ENCODE measurements at regions not wholly inside any gene's neighbourhood (a gene's known extent, or its start where the extent isn't known, plus 50 kb on each side); places are given as distances from the start of the nearest gene placed in this dataset.
"Not testable (repeated sequence)": the region's sequence is repeated elsewhere in the genome, so short reads cannot be mapped to it uniquely, and the experiment has no call there.

- H3K79me1 ChIP-seq (ENCODE audit: low read length), result no peaks in the 10 kb centered on the region
- no peak overlapping the region for H2BK120ac ChIP-seq (ENCODE audit: low read depth, low read length)
- WGBS (ENCODE audit: extremely low coverage, insufficient coverage, low lambda C conversion rate), result no CpG with 5 or more reads among the region's 2 CpGs
These were observed 208.5 kb upstream of the RPL34 start for GRCh38 chr4:108411836-108412235.

GRCh38 chr4:108409691-108410090 lies 210.7 kb upstream of the RPL34 start:
- H3K9ac ChIP-seq (ENCODE audit: low read length); DNase-seq; H2AK5ac ChIP-seq (ENCODE audit: low read length); H2BK5ac ChIP-seq (ENCODE audit: low read length); H4K5ac ChIP-seq (ENCODE audit: low read length); H3K4me2 ChIP-seq (ENCODE audit: low read length); H3K4me1 ChIP-seq (ENCODE audit: control insufficient read depth, low read depth, low read length); H4K8ac ChIP-seq (ENCODE audit: low read depth, low read length); H2BK15ac ChIP-seq (replicated peaks; ENCODE audit: low read depth); H3K79me2 ChIP-seq (ENCODE audit: control insufficient read depth, insufficient read depth, low read length); H3K27me3 ChIP-seq (ENCODE audit: insufficient read depth, low read length, poor library complexity); H3K79me1 ChIP-seq (ENCODE audit: low read length); H3K36me3 ChIP-seq (ENCODE audit: control insufficient read depth, insufficient read depth, low read length); H3K4ac ChIP-seq (ENCODE audit: low read depth, low read length); H3K4me3 ChIP-seq (ENCODE audit: low read length); H3K23ac ChIP-seq (ENCODE audit: low read length); H3K27ac ChIP-seq (ENCODE audit: low read depth, low read length); H3K56ac ChIP-seq (ENCODE audit: low read length); H2BK120ac ChIP-seq (ENCODE audit: low read depth, low read length); H3K18ac ChIP-seq (ENCODE audit: low read length): not testable (repeated sequence)
- WGBS (ENCODE audit: extremely low coverage, insufficient coverage, low lambda C conversion rate), result no CpG with 5 or more reads among the region's 36 CpGs

More at GRCh38 chr4:108411836-108412235, 208.5 kb upstream of the RPL34 start:
- Histone ChIP-seq H2AK5ac (ENCODE audit: low read length) (no peak overlapping the region), H3K4me1 (ENCODE audit: control insufficient read depth, low read depth, low read length) (no peaks in the 10 kb centered on the region), H3K4me2 (ENCODE audit: low read length) (no peak overlapping the region), H3K79me2 (ENCODE audit: control insufficient read depth, insufficient read depth, low read length) (no peaks in the 10 kb centered on the region), H2BK15ac (replicated peaks; ENCODE audit: low read depth) (no peak overlapping the region), H4K5ac (ENCODE audit: low read length) (no peak overlapping the region), H3K9ac (ENCODE audit: low read length) (no peak overlapping the region), H3K56ac (ENCODE audit: low read length) (no peak overlapping the region), H3K4me3 (ENCODE audit: low read length) (no peak overlapping the region), H3K36me3 (ENCODE audit: control insufficient read depth, insufficient read depth, low read length) (no peaks in the 10 kb centered on the region), H3K4ac (ENCODE audit: low read depth, low read length) (no peak overlapping the region), H3K18ac (ENCODE audit: low read length) (no peak overlapping the region), H2BK5ac (ENCODE audit: low read length) (no peak overlapping the region), H3K23ac (ENCODE audit: low read length) (no peak overlapping the region), H3K27ac (ENCODE audit: low read depth, low read length) (no peak overlapping the region), H3K27me3 (ENCODE audit: insufficient read depth, low read length, poor library complexity) (no peaks in the 10 kb centered on the region), H4K8ac (ENCODE audit: low read depth, low read length) (no peak overlapping the region)
- DNase-seq, result no peak

DNA sequence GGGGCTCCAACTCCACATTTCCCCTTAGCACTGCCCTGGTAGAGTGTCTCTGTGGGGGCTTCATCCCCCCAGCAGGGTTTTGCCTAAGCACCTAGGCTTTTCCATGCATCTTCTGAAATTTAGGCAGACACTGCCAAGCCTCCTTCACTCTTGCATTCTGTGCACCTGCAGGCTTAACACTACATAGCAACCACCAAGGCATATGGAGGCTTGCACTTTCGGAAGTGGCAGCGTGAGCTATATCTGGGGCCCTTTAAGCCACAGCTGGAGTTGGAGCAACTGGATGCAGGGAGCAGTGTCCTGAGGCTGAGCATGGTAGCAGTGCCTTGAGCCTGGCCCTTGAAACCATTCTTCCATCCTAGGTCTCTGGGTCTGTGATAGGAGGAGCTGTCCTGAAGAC lies 214.8 kb upstream of the RPL34 start:
- H2BK5ac ChIP-seq (ENCODE audit: low read length), result no peak overlapping the region
- no peak overlapping the region for H3K23ac ChIP-seq (ENCODE audit: low read length)
- no peak overlapping the region for H3K9ac ChIP-seq (ENCODE audit: low read length)
- no peak overlapping the region for H4K5ac ChIP-seq (ENCODE audit: low read length)
- H3K27ac ChIP-seq (ENCODE audit: low read depth, low read length), result no peak overlapping the region
- H3K4me3 ChIP-seq (ENCODE audit: low read length), result no peak overlapping the region
- no peak overlapping the region for H4K8ac ChIP-seq (ENCODE audit: low read depth, low read length)
- H3K79me2 ChIP-seq (ENCODE audit: control insufficient read depth, insufficient read depth, low read length), result no peaks in the 10 kb centered on the region
- H3K27me3 ChIP-seq (ENCODE audit: insufficient read depth, low read length, poor library complexity), result no peaks in the 10 kb centered on the region
- H3K4ac ChIP-seq (ENCODE audit: low read depth, low read length), result peak overlapping the region; percentile 36
- no peak for DNase-seq
- no peak overlapping the region for H3K4me2 ChIP-seq (ENCODE audit: low read length)
- H2BK15ac ChIP-seq (replicated peaks; ENCODE audit: low read depth), result no peak overlapping the region
- no peak overlapping the region for H3K56ac ChIP-seq (ENCODE audit: low read length)
- no peak overlapping the region for H2BK120ac ChIP-seq (ENCODE audit: low read depth, low read length)
- no peaks in the 10 kb centered on the region for H3K4me1 ChIP-seq (ENCODE audit: control insufficient read depth, low read depth, low read length)
- no peaks in the 10 kb centered on the region for H3K36me3 ChIP-seq (ENCODE audit: control insufficient read depth, insufficient read depth, low read length)
- H3K18ac ChIP-seq (ENCODE audit: low read length), result no peak overlapping the region
- H2AK5ac ChIP-seq (ENCODE audit: low read length), result no peak overlapping the region
- no peaks in the 10 kb centered on the region for H3K79me1 ChIP-seq (ENCODE audit: low read length)
- WGBS (ENCODE audit: extremely low coverage, insufficient coverage, low lambda C conversion rate), result no CpG with 5 or more reads among the region's 2 CpGs

GRCh38 chr4:108400309-108400708 lies 220.1 kb upstream of the RPL34 start:
- H3K23ac ChIP-seq (ENCODE audit: low read length), result no peak overlapping the region
- H3K36me3 ChIP-seq (ENCODE audit: control insufficient read depth, insufficient read depth, low read length), result no peaks in the 10 kb centered on the region
- H3K18ac ChIP-seq (ENCODE audit: low read length), result no peak overlapping the region
- no peak overlapping the region for H2BK5ac ChIP-seq (ENCODE audit: low read length)
- WGBS (ENCODE audit: extremely low coverage, insufficient coverage, low lambda C conversion rate), result no CpG with 5 or more reads among the region's 6 CpGs
- no peaks in the 10 kb centered on the region for H3K79me2 ChIP-seq (ENCODE audit: control insufficient read depth, insufficient read depth, low read length)
- H4K5ac ChIP-seq (ENCODE audit: low read length), result no peak overlapping the region
- no peak overlapping the region for H2BK120ac ChIP-seq (ENCODE audit: low read depth, low read length)
- no peak overlapping the region for H3K9ac ChIP-seq (ENCODE audit: low read length)
- peaks cover 4% of the 10 kb centered on the region for H3K4me1 ChIP-seq (ENCODE audit: control insufficient read depth, low read depth, low read length)
- no peaks in the 10 kb centered on the region for H3K79me1 ChIP-seq (ENCODE audit: low read length)
- H4K8ac ChIP-seq (ENCODE audit: low read depth, low read length), result no peak overlapping the region
- H3K4me3 ChIP-seq (ENCODE audit: low read length), result no peak overlapping the region
- H2AK5ac ChIP-seq (ENCODE audit: low read length), result no peak overlapping the region
- H3K56ac ChIP-seq (ENCODE audit: low read length), result no peak overlapping the region
- no peak overlapping the region for H3K4me2 ChIP-seq (ENCODE audit: low read length)
- no peaks in the 10 kb centered on the region for H3K27me3 ChIP-seq (ENCODE audit: insufficient read depth, low read length, poor library complexity)
- no peak overlapping the region for H2BK15ac ChIP-seq (replicated peaks; ENCODE audit: low read depth)
- H3K27ac ChIP-seq (ENCODE audit: low read depth, low read length), result no peak overlapping the region
- DNase-seq, result no peak
- no peak overlapping the region for H3K4ac ChIP-seq (ENCODE audit: low read depth, low read length)

GRCh38 chr4:108399610-108400265 lies 220.6 kb upstream of the RPL34 start:
- no peak overlapping the region for H3K56ac ChIP-seq (ENCODE audit: low read length)
- H3K4me1 ChIP-seq (ENCODE audit: control insufficient read depth, low read depth, low read length), result peaks cover 4% of the 10 kb centered on the region
- no peak overlapping the region for H3K27ac ChIP-seq (ENCODE audit: low read depth, low read length)
- H4K8ac ChIP-seq (ENCODE audit: low read depth, low read length), result no peak overlapping the region
- no peaks in the 10 kb centered on the region for H3K79me1 ChIP-seq (ENCODE audit: low read length)
- DNase-seq, result no peak
- H3K18ac ChIP-seq (ENCODE audit: low read length), result no peak overlapping the region
- no peak overlapping the region for H3K23ac ChIP-seq (ENCODE audit: low read length)
- no peaks in the 10 kb centered on the region for H3K36me3 ChIP-seq (ENCODE audit: control insufficient read depth, insufficient read depth, low read length)
- H3K79me2 ChIP-seq (ENCODE audit: control insufficient read depth, insufficient read depth, low read length), result no peaks in the 10 kb centered on the region
- no peak overlapping the region for H4K5ac ChIP-seq (ENCODE audit: low read length)
- H3K4me3 ChIP-seq (ENCODE audit: low read length), result no peak overlapping the region
- H2BK5ac ChIP-seq (ENCODE audit: low read length), result no peak overlapping the region
- H3K27me3 ChIP-seq (ENCODE audit: insufficient read depth, low read length, poor library complexity), result no peaks in the 10 kb centered on the region
- no peak overlapping the region for H2AK5ac ChIP-seq (ENCODE audit: low read length)
- H2BK15ac ChIP-seq (replicated peaks; ENCODE audit: low read depth), result no peak overlapping the region
- no peak overlapping the region for H3K9ac ChIP-seq (ENCODE audit: low read length)
- no peak overlapping the region for H2BK120ac ChIP-seq (ENCODE audit: low read depth, low read length)
- no CpG with 5 or more reads among the region's 12 CpGs for WGBS (ENCODE audit: extremely low coverage, insufficient coverage, low lambda C conversion rate)
- H3K4ac ChIP-seq (ENCODE audit: low read depth, low read length), result no peak overlapping the region
- no peak overlapping the region for H3K4me2 ChIP-seq (ENCODE audit: low read length)

GRCh38 chr4:108398836-108399235 lies 221.5 kb upstream of the RPL34 start:
- Histone ChIP-seq H3K36me3 (ENCODE audit: control insufficient read depth, insufficient read depth, low read length) (no peaks in the 10 kb centered on the region), H3K9ac (ENCODE audit: low read length) (no peak overlapping the region), H4K5ac (ENCODE audit: low read length) (no peak overlapping the region), H3K79me2 (ENCODE audit: control insufficient read depth, insufficient read depth, low read length) (no peaks in the 10 kb centered on the region), H4K8ac (ENCODE audit: low read depth, low read length) (no peak overlapping the region), H3K27ac (ENCODE audit: low read depth, low read length) (no peak overlapping the region), H2AK5ac (ENCODE audit: low read length) (no peak overlapping the region), H3K27me3 (ENCODE audit: insufficient read depth, low read length, poor library complexity) (no peaks in the 10 kb centered on the region), H3K23ac (ENCODE audit: low read length) (no peak overlapping the region), H3K79me1 (ENCODE audit: low read length) (no peaks in the 10 kb centered on the region), H3K4me3 (ENCODE audit: low read length) (no peak overlapping the region), H3K4me2 (ENCODE audit: low read length) (no peak overlapping the region), H3K4me1 (ENCODE audit: control insufficient read depth, low read depth, low read length) (peaks cover 4% of the 10 kb centered on the region), H2BK120ac (ENCODE audit: low read depth, low read length) (no peak overlapping the region), H2BK15ac (replicated peaks; ENCODE audit: low read depth) (no peak overlapping the region), H3K4ac (ENCODE audit: low read depth, low read length) (no peak overlapping the region), H3K56ac (ENCODE audit: low read length) (no peak overlapping the region), H2BK5ac (ENCODE audit: low read length) (no peak overlapping the region), H3K18ac (ENCODE audit: low read length) (no peak overlapping the region)
- WGBS (ENCODE audit: extremely low coverage, insufficient coverage, low lambda C conversion rate), result no CpG with 5 or more reads among the region's 7 CpGs
- DNase-seq, result peak; percentile 50
